HG03196 (cell line): ENCODE measurements at regions not wholly inside any gene's neighbourhood (a gene's known extent, or its start where the extent isn't known, plus 50 kb on each side); places are given as distances from the start of the nearest gene placed in this dataset.

ENCODE experiments used
- ATAC-seq: cut with Tn5 transposase; IDR thresholded peaks from one replicate; pipeline ENCODE4 v1.9.1; 2021; ENCODE audit not compliant: unreplicated experiment

DNA sequence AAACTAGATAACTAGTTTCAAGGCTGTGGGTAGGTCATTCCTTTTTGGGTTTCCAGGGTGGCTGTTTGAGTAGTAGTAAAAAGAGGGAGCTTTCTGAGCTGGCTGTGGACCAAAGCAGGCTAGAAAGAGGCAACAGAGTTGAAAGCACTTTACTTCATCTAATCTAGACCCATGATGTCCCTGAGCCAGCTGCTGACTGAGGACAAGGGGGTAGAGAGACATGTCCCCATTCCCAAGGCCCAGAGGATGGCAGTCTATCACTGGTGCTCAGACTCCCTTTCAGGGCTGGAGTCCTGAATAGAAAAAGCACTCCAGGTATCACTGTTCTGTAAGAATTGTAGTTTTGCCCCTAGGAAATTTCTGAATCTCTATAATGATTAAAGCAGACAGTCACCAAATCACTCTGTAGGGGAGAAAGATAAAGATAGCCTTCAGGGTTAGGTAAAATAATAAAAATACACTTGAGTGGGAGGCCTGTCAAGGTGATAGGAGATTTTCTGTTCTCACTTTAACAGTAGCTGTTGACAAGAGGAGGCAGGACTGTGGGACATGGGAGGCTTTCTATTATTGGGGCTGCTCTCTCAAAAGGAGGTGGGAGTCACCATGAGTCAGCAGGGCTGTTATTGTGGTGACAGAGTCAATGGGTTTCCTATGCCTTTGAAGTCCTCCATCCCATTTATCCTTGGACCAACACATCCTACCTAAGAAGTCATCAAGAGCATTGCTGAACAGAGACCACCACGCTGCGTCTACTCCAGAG is 190.2 kb upstream of the MPHOSPH6 start:
- no peak for ATAC-seq

DNA sequence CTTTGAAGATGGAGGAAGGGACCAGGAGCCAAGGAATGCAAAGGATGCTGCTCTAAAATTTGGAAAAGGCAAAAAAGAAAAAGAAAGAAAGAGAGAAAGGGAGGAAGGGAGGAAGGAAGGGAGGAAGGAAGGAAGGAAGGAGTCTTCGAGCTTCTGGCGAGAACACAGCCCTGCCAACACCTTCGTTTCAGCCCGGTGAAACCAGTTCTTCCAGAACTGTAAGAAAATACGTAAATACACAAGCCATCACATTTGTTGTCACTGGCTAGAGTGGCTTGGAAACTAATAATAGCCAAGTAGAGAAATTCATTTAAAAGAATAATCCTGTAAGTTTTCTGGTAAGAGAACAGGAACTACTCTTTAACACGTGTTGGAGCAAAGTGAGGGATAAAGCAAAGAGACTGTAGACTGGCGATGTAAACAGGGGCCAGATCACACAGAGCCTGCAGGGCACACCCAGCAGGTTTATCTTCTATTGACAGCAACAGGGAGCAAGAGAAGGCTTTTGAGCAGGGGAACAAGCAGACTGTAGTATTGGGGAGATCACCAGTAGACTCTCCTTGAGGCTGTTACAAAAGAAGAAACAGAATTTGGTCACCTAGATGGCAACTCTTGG is 188.7 kb upstream of the MPHOSPH6 start:
- ATAC-seq: no peak

DNA sequence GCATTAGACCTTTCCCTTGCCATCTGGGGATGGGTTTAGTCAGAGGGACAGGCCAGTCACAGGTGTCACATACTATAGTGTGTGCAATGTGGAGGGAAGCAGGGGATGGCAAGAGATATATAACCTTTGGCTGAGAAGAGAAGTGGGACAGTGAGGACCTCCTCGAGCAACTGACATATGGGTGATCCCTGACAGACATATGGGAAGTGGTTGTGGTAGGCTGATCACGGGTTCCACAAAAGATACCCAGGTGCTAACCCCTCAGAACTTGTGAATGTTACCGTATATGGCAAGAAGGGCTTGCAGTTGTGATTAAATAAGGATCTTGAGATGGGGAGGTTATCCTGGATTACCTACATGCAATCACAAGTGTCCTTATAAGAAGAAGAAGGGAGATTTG is 188.1 kb upstream of the MPHOSPH6 start:
- ATAC-seq: no peak

- no peak for ATAC-seq
These were observed 187.2 kb upstream of the MPHOSPH6 start for GRCh38 chr16:82357237-82357636.

DNA sequence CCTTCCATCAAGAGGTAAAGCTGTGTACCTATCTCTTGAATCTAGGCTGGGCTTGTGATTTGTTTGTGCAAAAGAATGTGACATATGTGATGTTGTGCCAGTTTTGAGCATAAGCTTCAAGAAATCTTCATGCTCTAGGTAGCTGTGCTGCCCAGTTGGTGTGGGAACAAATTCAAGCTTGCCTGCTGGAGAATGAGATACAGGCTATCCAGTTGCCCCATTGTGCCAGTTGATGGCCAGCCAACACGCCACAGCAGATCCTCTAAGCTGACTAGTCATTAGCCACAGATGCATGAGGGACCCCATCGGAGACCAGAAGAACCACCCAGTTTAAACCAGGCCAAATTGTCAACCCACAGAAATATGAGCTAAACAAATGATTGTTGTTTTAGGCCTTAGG is 180.5 kb upstream of the MPHOSPH6 start:
- no peak for ATAC-seq

DNA sequence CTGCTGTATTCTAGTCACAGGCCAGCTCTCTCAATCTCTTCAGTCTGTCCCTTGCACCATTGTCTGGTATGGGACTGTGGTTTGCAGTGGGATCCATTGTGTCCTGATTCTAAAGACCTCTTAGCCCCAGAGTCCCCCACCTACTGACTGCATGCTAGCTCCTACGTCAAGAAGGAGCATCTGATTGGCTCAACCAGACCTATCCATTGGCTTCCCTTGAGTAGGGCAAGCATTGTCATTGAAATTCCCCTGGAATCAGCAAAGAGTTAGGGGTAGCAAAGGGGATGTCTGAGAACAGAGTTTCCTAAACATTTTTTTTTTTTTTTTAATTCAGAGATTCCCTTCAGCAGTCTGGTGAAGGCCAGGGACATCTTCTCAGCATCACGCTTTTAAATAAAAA is 175.3 kb upstream of the MPHOSPH6 start:
- no peak for ATAC-seq

GRCh38 chr16:82344157-82344556 is 174.1 kb upstream of the MPHOSPH6 start:
- no peak for ATAC-seq

GRCh38 chr16:82341146-82341669 is 171.2 kb upstream of the MPHOSPH6 start:
- ATAC-seq: no peak

- no peak for ATAC-seq
These were observed 170.5 kb upstream of the MPHOSPH6 start for GRCh38 chr16:82340531-82340930.

DNA sequence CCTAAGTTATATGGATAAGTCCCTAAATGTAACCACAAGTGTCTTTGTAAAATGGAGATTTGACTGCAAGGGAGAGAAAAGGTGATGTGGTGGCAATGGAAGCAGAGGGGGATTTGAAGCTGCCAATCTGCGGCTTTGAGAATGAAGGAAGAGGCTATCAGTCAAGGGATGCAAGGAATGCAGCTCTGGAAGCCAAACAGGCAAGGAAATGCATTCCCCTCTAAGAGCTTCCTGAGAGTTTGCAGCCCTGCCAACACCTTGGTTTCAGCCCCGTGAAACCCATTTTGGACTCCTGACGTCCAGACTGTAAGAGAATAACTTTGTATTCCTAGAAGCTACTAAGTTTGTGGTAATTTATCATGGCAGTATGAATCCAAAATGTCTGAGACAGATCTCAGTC is 167.3 kb upstream of the MPHOSPH6 start:
- ATAC-seq: no peak

GRCh38 chr16:82331974-82332750 is 162.1 kb upstream of the MPHOSPH6 start:
- ATAC-seq: no peak

DNA sequence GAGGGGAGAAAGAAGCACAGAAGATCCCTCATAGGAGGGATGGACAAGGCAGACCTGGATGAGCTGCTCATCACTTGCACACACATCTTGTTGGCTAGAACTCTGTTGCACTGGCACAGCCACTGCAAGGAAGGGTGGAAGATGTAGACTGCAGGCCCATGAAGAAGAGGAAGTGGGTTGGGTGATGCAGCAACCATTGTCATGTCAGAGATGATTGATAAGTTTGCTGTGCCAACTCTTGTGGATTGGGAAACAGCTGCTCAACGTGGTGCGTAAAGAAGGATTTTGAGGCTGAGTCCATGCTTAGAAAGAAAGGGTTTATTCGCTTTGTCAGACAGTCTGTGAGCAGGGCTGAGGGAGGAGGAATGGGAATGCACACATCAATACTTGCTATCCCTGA is 161.4 kb upstream of the MPHOSPH6 start:
- no peak for ATAC-seq

- ATAC-seq: no peak
These were observed 159.6 kb upstream of the MPHOSPH6 start for GRCh38 chr16:82329504-82330192.

DNA sequence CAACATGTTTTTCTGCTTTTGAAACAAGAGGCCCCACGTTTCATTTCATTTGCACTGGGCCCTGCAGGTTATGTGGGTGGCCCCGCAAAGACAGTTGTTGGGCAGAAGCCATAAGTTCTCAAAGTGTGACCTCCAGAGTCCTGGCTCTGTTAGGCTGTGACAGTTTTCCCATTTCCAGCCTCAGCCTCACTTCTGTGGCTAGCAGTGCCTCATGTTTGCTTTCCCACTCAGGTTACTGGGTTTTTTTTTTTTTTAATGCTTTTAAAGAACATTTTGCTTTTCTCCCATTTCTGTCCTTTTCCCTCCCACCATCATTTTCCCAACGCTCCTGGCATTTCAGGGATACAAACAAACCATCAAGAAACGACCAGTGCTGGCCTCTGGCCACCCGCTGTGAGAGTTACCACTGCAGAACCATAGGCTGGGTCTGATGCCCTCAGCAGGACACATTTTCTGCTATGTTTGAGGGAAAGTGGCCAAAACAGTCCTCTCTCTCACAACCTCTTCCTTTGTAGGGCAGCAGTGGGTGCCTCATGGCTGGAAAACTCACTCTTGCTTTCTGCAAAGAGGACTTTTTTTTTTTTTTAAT is 159.0 kb upstream of the MPHOSPH6 start:
- ATAC-seq: no peak

GRCh38 chr16:82323171-82323570 is 153.1 kb upstream of the MPHOSPH6 start:
- no peak for ATAC-seq

DNA sequence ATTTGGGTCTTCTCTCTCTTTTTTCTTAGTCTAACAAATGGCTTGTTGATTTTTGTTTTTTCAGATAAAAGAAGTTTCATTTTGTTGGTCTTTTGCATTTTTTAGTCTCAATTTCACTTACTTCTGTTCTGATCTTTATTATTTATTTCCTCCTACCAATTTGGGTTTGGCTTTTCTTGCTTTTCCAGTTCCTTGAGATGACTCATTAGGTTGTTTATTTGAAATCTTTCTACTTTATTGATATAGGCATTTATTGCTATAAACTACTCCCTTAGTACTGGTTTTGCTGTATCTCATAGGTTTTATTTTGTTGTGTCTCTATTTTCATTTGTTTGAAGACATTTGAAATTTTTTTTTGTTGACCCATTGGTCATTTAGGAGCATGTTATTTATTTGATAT is 152.2 kb upstream of the MPHOSPH6 start:
- ATAC-seq: no peak

DNA sequence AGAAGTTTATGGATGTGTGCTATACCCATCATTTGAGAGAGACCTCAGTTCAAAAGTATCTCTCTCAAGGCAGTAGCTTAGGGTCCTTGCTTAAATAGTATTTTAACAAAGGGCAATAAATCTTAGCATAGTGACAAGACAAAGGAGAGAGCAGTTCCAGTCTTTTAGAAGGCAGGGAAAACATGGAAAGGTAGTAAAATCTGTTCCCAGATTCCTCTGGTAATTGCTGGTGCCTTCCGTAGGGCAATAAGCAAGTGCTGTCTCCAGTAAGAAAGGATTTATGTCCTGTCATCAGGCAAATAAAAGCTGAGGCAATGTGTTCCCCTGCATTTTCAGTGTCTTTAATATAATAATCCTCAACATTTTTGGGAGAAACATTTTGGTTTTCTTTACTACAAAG is 149.0 kb upstream of the MPHOSPH6 start:
- ATAC-seq: no peak

DNA sequence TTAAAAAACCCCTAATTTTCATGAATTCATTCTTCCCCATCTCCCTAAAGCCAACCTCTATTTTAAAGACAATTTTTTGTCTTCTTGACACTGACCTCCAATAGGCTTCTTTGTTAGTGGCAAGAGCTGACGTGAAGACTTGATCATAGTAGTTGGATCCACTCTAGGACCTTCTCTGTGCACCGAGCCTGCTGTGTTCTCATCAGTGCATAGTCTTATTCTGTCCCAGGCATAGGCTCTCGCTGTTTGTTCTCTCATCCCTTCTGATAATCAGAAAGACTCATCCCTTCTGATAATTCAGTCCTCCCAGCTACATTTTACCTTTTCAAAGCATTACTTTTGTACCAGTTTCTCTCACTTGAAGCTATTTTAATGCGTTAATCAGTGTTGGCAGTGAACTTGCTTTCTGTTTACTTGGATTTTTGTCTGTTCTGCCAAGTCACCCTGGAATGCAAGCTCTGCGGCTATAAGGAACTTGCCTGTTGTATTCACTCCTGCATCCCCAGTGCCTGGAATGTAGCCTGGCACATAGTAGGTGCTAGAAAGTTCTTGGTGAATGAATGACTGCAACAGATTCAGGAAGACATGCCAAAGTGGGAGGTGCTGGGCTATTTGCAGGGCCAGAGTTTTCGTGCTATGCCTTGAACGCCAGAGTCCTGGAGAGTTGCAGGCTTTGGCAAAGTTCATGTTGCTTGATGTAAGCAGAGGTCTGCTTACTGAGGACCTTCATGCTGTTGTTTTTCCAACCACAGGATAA is 147.6 kb upstream of the MPHOSPH6 start:
- ATAC-seq: no peak

DNA sequence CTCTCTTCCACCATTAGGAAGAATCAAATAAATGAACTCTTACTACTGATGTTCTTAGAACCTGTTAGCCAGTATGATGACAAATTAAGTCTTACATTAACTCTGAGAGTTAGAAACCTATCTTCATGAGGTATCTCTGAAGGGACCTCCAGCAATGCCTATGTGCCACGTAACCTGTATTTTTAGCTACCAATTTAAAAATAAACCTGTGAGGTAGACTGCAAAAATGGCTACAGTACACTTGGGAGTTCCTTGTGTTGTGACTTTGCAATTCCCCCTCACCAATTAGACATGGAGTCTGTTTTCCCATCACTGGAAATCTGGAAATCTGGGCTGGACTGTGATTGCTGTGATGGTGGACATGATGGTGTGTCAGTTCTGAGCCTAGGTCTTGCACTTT is 143.7 kb upstream of the MPHOSPH6 start:
- ATAC-seq: no peak

DNA sequence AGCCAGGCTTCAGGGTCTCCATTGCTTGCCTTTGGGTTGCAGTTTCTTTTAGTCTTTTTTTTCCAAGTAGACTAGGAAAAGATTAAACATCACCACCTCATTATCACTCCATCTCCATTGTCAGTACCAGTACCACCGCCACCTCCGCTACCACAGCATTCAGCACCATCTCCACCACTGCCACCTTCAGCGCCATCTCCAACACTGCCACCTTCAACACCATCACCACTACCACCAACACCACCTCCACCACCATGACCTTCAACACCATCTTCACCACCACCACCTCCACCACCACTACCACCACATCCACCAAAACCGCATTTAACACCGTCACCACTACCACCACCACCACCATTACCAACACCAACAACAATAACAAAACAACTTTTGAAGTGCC is 141.5 kb upstream of the MPHOSPH6 start:
- ATAC-seq: no peak
